Neural progenitor cell (in vitro differentiated cells): ENCODE measurements at regions not wholly inside any gene's neighbourhood (a gene's known extent, or its start where the extent isn't known, plus 50 kb on each side); places are given as distances from the start of the nearest gene placed in this dataset.

Experiments
- DNase-seq: peaks from one replicate; pipeline ENCODE4 v3.0.0-alpha.2; 2016; ENCODE audit warnings: low spot score
- H2AFZ ChIP-seq: fragments of 200-600 bp; sonication (generic); replicated peaks from 2 replicates; pipeline ENCODE4 v1.6.1; 2016; ENCODE audit warnings: antibody characterized with exemption
- H3F3A ChIP-seq: fragments of 200-600 bp; sonication (generic); 2 replicates; pipeline ENCODE4 v1.6.1; 2016; ENCODE audit warnings: antibody characterized with exemption, low read depth
- H3K27ac ChIP-seq: fragments of 200-600 bp; sonication (generic); 2 replicates; pipeline ENCODE4 v1.5.1; 2016; ENCODE audit warnings: mild to moderate bottlenecking
- H3K27me3 ChIP-seq: fragments of 200-600 bp; sonication (generic); 2 replicates; pipeline ENCODE4 v1.6.1; 2016; ENCODE audit warnings: mild to moderate bottlenecking, moderate library complexity
- H3K36me3 ChIP-seq: fragments of 200-600 bp; sonication (generic); 2 replicates; pipeline ENCODE4 v1.5.1; 2016
- H3K4me1 ChIP-seq: fragments of 200-600 bp; sonication (generic); 2 replicates; pipeline ENCODE4 v1.6.1; 2016; ENCODE audit warnings: mixed run types
- H3K4me2 ChIP-seq: fragments of 200-600 bp; sonication (generic); 2 replicates; pipeline ENCODE4 v1.6.1; 2016
- H3K4me3 ChIP-seq: fragments of 200-600 bp; sonication (generic); 2 replicates; pipeline ENCODE4 v1.5.1; 2016
- H3K79me2 ChIP-seq: fragments of 200-600 bp; sonication (generic); 2 replicates; pipeline ENCODE4 v1.6.1; 2016; ENCODE audit warnings: low read depth
- H3K9ac ChIP-seq: fragments of 200-600 bp; sonication (generic); 2 replicates; pipeline ENCODE4 v1.6.1; 2016
- H3K9me3 ChIP-seq: fragments of 200-600 bp; sonication (generic); 2 replicates; pipeline ENCODE4 v1.5.1; 2016; ENCODE audit warnings: low read depth
- H4K20me1 ChIP-seq: fragments of 200-600 bp; sonication (generic); 2 replicates; pipeline ENCODE4 v1.6.1; 2016; ENCODE audit warnings: low read depth
- H3K27ac Mint-ChIP-seq: 3 replicates; pipeline ENCODE4 v1.8.0; 2021; ENCODE audit warnings: mixed read lengths
- H3K27me3 Mint-ChIP-seq: 2 replicates; pipeline ENCODE4 v1.8.0; 2022; ENCODE audit warnings: low read depth, mild to moderate bottlenecking, inconsistent platforms, moderate library complexity, mixed read lengths; ENCODE audit not compliant: insufficient read depth
- H3K36me3 Mint-ChIP-seq: 3 replicates; pipeline ENCODE4 v1.8.0; 2021; ENCODE audit warnings: mixed read lengths
- H3K4me1 Mint-ChIP-seq: 3 replicates; pipeline ENCODE4 v1.8.0; 2021; ENCODE audit warnings: mixed read lengths
- H3K4me3 Mint-ChIP-seq: 3 replicates; pipeline ENCODE4 v1.8.0; 2021; ENCODE audit warnings: mild to moderate bottlenecking, moderate library complexity, mixed read lengths
- H3K9me3 Mint-ChIP-seq: 3 replicates; pipeline ENCODE4 v1.8.0; 2020; ENCODE audit warnings: mixed read lengths
- CTCF ChIP-seq: fragments of 200-600 bp; sonication (generic); IDR thresholded peaks from 2 replicates; pipeline ENCODE4 v1.5.1; 2017; ENCODE audit warnings: antibody characterized with exemption, mild to moderate bottlenecking
- EZH2 ChIP-seq: fragments of 200-600 bp; sonication (generic); IDR thresholded peaks from 2 replicates; pipeline ENCODE4 v1.6.1; 2017; ENCODE audit warnings: antibody characterized with exemption, mild to moderate bottlenecking, moderate library complexity
- EZH2phosphoT487 ChIP-seq: fragments of 200-600 bp; sonication (generic); IDR thresholded peaks from 2 replicates; pipeline ENCODE4 v1.6.1; 2017; ENCODE audit warnings: antibody characterized with exemption

- Mint-ChIP-seq H3K4me1 (peaks cover 18% of the 10 kb centered on the region), H3K36me3 (no peaks in the 10 kb centered on the region), H3K9me3 (peaks cover 4% of the 10 kb centered on the region), H3K27me3 (peaks cover 3% of the 10 kb centered on the region), H3K4me3 (no peak overlapping the region), H3K27ac (peak overlapping the region; percentile 14)
- DNase-seq: no peak
- H3K4me1 ChIP-seq: no peaks in the 10 kb centered on the region
- H3K36me3 ChIP-seq: no peaks in the 10 kb centered on the region
- H3F3A ChIP-seq: no peaks in the 10 kb centered on the region
- H3K4me2 ChIP-seq: no peak overlapping the region
- no peaks in the 10 kb centered on the region for H3K27me3 ChIP-seq
- H3K9me3 ChIP-seq: no peaks in the 10 kb centered on the region
- H3K4me3 ChIP-seq: no peak overlapping the region
- no peak overlapping the region for H3K9ac ChIP-seq
- H4K20me1 ChIP-seq: no peaks in the 10 kb centered on the region
- H3K79me2 ChIP-seq: no peaks in the 10 kb centered on the region
- no peak overlapping the region for H3K27ac ChIP-seq
- H2AFZ ChIP-seq: no peak overlapping the region
- TF ChIP-seq EZH2phosphoT487: no peak
- TF ChIP-seq CTCF: no peak
- TF ChIP-seq EZH2: no peak
Observed at GRCh38 chr1:14242870-14243269, 355.6 kb upstream of the KAZN start.

- Histone ChIP-seq H3K79me2 (no peaks in the 10 kb centered on the region), H3K27me3 (no peaks in the 10 kb centered on the region), H3K36me3 (no peaks in the 10 kb centered on the region), H3K27ac (no peak overlapping the region), H4K20me1 (no peaks in the 10 kb centered on the region), H3K9ac (no peak overlapping the region), H3F3A (no peaks in the 10 kb centered on the region), H3K9me3 (no peaks in the 10 kb centered on the region), H3K4me1 (no peaks in the 10 kb centered on the region), H2AFZ (no peak overlapping the region), H3K4me3 (no peak overlapping the region), H3K4me2 (no peak overlapping the region)
- H3K4me1 Mint-ChIP-seq: peaks cover 18% of the 10 kb centered on the region
- peaks cover 3% of the 10 kb centered on the region for H3K27me3 Mint-ChIP-seq
- no peak for DNase-seq
- H3K36me3 Mint-ChIP-seq: no peaks in the 10 kb centered on the region
- no peak overlapping the region for H3K4me3 Mint-ChIP-seq
- peaks cover 4% of the 10 kb centered on the region for H3K9me3 Mint-ChIP-seq
- H3K27ac Mint-ChIP-seq: no peak overlapping the region
- TF ChIP-seq EZH2phosphoT487 (no peak), EZH2 (no peak), CTCF (no peak)
Observed at GRCh38 chr1:14245954-14246353, 352.5 kb upstream of the KAZN start.

GRCh38 chr1:14246471-14246870 is 352.0 kb upstream of the KAZN start:
- no peak for DNase-seq
- H3K79me2 ChIP-seq: no peaks in the 10 kb centered on the region
- H3K9me3 ChIP-seq: no peaks in the 10 kb centered on the region
- H3K27ac ChIP-seq: no peak overlapping the region
- TF ChIP-seq EZH2 (no peak), EZH2phosphoT487 (no peak), CTCF (no peak)
- Mint-ChIP-seq H3K27me3 (peaks cover 3% of the 10 kb centered on the region), H3K9me3 (peaks cover 4% of the 10 kb centered on the region), H3K27ac (no peak overlapping the region), H3K4me3 (no peak overlapping the region), H3K4me1 (peaks cover 17% of the 10 kb centered on the region), H3K36me3 (no peaks in the 10 kb centered on the region)
- H2AFZ ChIP-seq: no peak overlapping the region
- no peak overlapping the region for H3K4me3 ChIP-seq
- no peaks in the 10 kb centered on the region for H3K27me3 ChIP-seq
- H3K4me2 ChIP-seq: no peak overlapping the region
- no peaks in the 10 kb centered on the region for H3K4me1 ChIP-seq
- no peaks in the 10 kb centered on the region for H3F3A ChIP-seq
- no peak overlapping the region for H3K9ac ChIP-seq
- no peaks in the 10 kb centered on the region for H3K36me3 ChIP-seq
- no peaks in the 10 kb centered on the region for H4K20me1 ChIP-seq

- no peaks in the 10 kb centered on the region for H3K79me2 ChIP-seq
- H3K4me1 ChIP-seq: no peaks in the 10 kb centered on the region
- no peak overlapping the region for H3K4me3 Mint-ChIP-seq
- no peaks in the 10 kb centered on the region for H3K36me3 Mint-ChIP-seq
- H3K27ac Mint-ChIP-seq: no peak overlapping the region
- no peak overlapping the region for H2AFZ ChIP-seq
- H3K9me3 ChIP-seq: no peaks in the 10 kb centered on the region
- no peak overlapping the region for H3K9ac ChIP-seq
- H3K27me3 ChIP-seq: no peaks in the 10 kb centered on the region
- no peak for DNase-seq
- no peaks in the 10 kb centered on the region for H3F3A ChIP-seq
- peaks cover 5% of the 10 kb centered on the region for H3K4me1 Mint-ChIP-seq
- no peaks in the 10 kb centered on the region for H3K36me3 ChIP-seq
- peaks cover 3% of the 10 kb centered on the region for H3K27me3 Mint-ChIP-seq
- H3K4me3 ChIP-seq: no peak overlapping the region
- no peak overlapping the region for H3K27ac ChIP-seq
- H4K20me1 ChIP-seq: no peaks in the 10 kb centered on the region
- peaks cover 4% of the 10 kb centered on the region for H3K9me3 Mint-ChIP-seq
- TF ChIP-seq CTCF: no peak
- TF ChIP-seq EZH2: no peak
- TF ChIP-seq EZH2phosphoT487: no peak
- H3K4me2 ChIP-seq: no peak overlapping the region
Observed at GRCh38 chr1:14247666-14248065, 350.8 kb upstream of the KAZN start.
